ENCODE measurements at regions not wholly inside any gene's neighbourhood (a gene's known extent, or its start where the extent isn't known, plus 50 kb on each side); places are given as distances from the start of the nearest gene placed in this dataset.

GRCh38 chr12:76153616-76154015, 69.1 kb upstream of the NAP1L1 start:
- H2AFZ ChIP-seq (ENCODE audit: low read length): no peak overlapping the region
- intact Hi-C loops (cut with micrococcal nuclease; ENCODE audit: unreplicated experiment): no loop called here
- no peaks in the 10 kb centered on the region for H3K79me2 ChIP-seq (ENCODE audit: insufficient read depth, low read length)
- POLR2A ChIA-PET: no interaction called here
- DNase-seq (ENCODE audit: low spot score): no peak
- CTCF ChIA-PET (ENCODE audit: low intra/inter-chr PET ratio, low total read pairs): no interaction called here
- 21% methylated on average over 3 of the region's 3 CpGs for WGBS (ENCODE audit: low lambda C conversion rate)
- peaks cover 0 to 3% of the 10 kb centered on the region in 2 experiments; a peak in 1 of 5 replicates for H3K27me3 ChIP-seq (ENCODE audit: control insufficient read depth in 1 of 2, insufficient read depth in 2 of 2, low read length in 2 of 2)
- no peak overlapping the region for H3K4me2 ChIP-seq (ENCODE audit: low read depth, low read length)
- no peak overlapping the region for H3K4me3 ChIP-seq (replicated peaks in 1 of 3; ENCODE audit: insufficient read depth in 1 of 3, low read depth in 2 of 3, low read length in 3 of 3)
- in situ Hi-C loops (cut with HindIII; ENCODE audit: extremely low pct_ligation_motif_present, low pct_unique_long_range_greater_than_20kb): no loop called here
- H3K9ac ChIP-seq (ENCODE audit: insufficient read depth, low read depth, low read length): no peak overlapping the region
- no peak for ATAC-seq
- no peak for FAIRE-seq
- H4K20me1 ChIP-seq (ENCODE audit: insufficient read depth, low read length): no peaks in the 10 kb centered on the region
- H3K4me1 ChIP-seq (ENCODE audit: insufficient read depth, low read length): no peaks in the 10 kb centered on the region
- BruUV-seq (replicated peaks): no TSS peak
- no peaks in the 10 kb centered on the region for H3K36me3 ChIP-seq (replicated peaks in 1 of 2; ENCODE audit: control insufficient read depth in 1 of 2, insufficient read depth in 2 of 2, low read length in 2 of 2)
- no peaks in the 10 kb centered on the region for H3K9me3 ChIP-seq (ENCODE audit: low read length)
- H3K27ac ChIP-seq (ENCODE audit: extremely low read length, insufficient read depth, low read length): no peak overlapping the region
- TF ChIP-seq TFDP2 (CRISPR knock-in tag; IDR thresholded peaks at IDR 0.05): no peak

- Histone ChIP-seq H3K27ac (ENCODE audit: extremely low read length, insufficient read depth, low read length) (no peak overlapping the region), H4K20me1 (ENCODE audit: insufficient read depth, low read length) (no peaks in the 10 kb centered on the region), H3K27me3 (ENCODE audit: control insufficient read depth in 1 of 2, insufficient read depth in 2 of 2, low read length in 2 of 2) (peaks cover 0 to 3% of the 10 kb centered on the region in 2 experiments; a peak in 1 of 5 replicates), H3K36me3 (replicated peaks in 1 of 2; ENCODE audit: control insufficient read depth in 1 of 2, insufficient read depth in 2 of 2, low read length in 2 of 2) (no peaks in the 10 kb centered on the region), H3K79me2 (ENCODE audit: insufficient read depth, low read length) (no peaks in the 10 kb centered on the region), H3K9me3 (ENCODE audit: low read length) (no peaks in the 10 kb centered on the region), H3K4me2 (ENCODE audit: low read depth, low read length) (no peak overlapping the region), H3K4me3 (replicated peaks in 1 of 3; ENCODE audit: insufficient read depth in 1 of 3, low read depth in 2 of 3, low read length in 3 of 3) (no peak overlapping the region), H3K9ac (ENCODE audit: insufficient read depth, low read depth, low read length) (no peak overlapping the region), H2AFZ (ENCODE audit: low read length) (no peak overlapping the region), H3K4me1 (ENCODE audit: insufficient read depth, low read length) (no peaks in the 10 kb centered on the region)
- 47% methylated on average over 4 of the region's 4 CpGs for WGBS (ENCODE audit: low lambda C conversion rate)
- in situ Hi-C loops (cut with HindIII; ENCODE audit: extremely low pct_ligation_motif_present, low pct_unique_long_range_greater_than_20kb): no loop called here
- no peak for FAIRE-seq
- TF ChIP-seq ZNF280B (CRISPR knock-in tag; IDR thresholded peaks at IDR 0.05; ENCODE audit: borderline replicate concordance): no peak
- no peak for TF ChIP-seq MYPOP (CRISPR knock-in tag; IDR thresholded peaks at IDR 0.05)
- no peak for TF ChIP-seq ZFP1 (CRISPR knock-in tag; IDR thresholded peaks at IDR 0.05)
- no peak for TF ChIP-seq MXD4 (CRISPR knock-in tag; IDR thresholded peaks at IDR 0.05)
- TF ChIP-seq PRMT3 (CRISPR knock-in tag; IDR thresholded peaks at IDR 0.05; ENCODE audit: borderline replicate concordance, low read depth): no peak
- no peak for TF ChIP-seq THRA (CRISPR knock-in tag; IDR thresholded peaks at IDR 0.05; ENCODE audit: borderline replicate concordance)
- intact Hi-C loops (cut with micrococcal nuclease; ENCODE audit: unreplicated experiment): no loop called here
- DNase-seq (ENCODE audit: low spot score): no peak
- ChIA-PET POLR2A (no interaction called here), CTCF (ENCODE audit: low intra/inter-chr PET ratio, low total read pairs) (no interaction called here)
- BruUV-seq (replicated peaks): no TSS peak
- ATAC-seq: no peak
These were observed 67.8 kb upstream of the NAP1L1 start for GRCh38 chr12:76152181-76152807.
